Peyer's patch (tissue), 4 donors: ENCODE measurements at regions not wholly inside any gene's neighbourhood (a gene's known extent, or its start where the extent isn't known, plus 50 kb on each side); places are given as distances from the start of the nearest gene placed in this dataset.

ENCODE experiments used
- DNase-seq, 3 donors: peaks; one replicate each; pipeline ENCODE4 v3.0.0-alpha.2; 2017 to 2019
- H3K27ac ChIP-seq, 4 donors: fragments of 200-600 bp; sonication (generic); one replicate each; pipeline ENCODE4 v1.5.1; 2016 to 2019
- H3K27me3 ChIP-seq, 2 donors: fragments of 200-600 bp; sonication (generic); one replicate each; pipeline ENCODE4 v1.5.1; 2019
- H3K36me3 ChIP-seq, 3 donors: fragments of 200-600 bp; sonication (generic); one replicate each; pipeline ENCODE4 v1.5.1; 2016 to 2019
- H3K4me1 ChIP-seq, 4 donors: fragments of 200-600 bp; sonication (generic); one replicate each; pipeline ENCODE4 v1.5.1; 2016 to 2019
- H3K4me3 ChIP-seq, 4 donors: fragments of 200-600 bp; sonication (generic); 1 replicate in 3 of 4; 2 replicates in 1 of 4; pipeline ENCODE4 v1.5.1; 2016 to 2019; ENCODE audit warnings: mild to moderate bottlenecking in 1 of 4
- H3K9me3 ChIP-seq, 4 donors: fragments of 200-600 bp; sonication (generic); one replicate each; pipeline ENCODE4 v1.5.1; 2016 to 2019; ENCODE audit warnings: mild to moderate bottlenecking in 1 of 4
- CTCF ChIP-seq, 6 experiments: fragments of 450-650 bp in 4 of 6; fragments of 200-600 bp in 2 of 6; sonication (generic) in 1 of 6; IDR thresholded peaks; one replicate each; pipeline ENCODE4 v1.5.1; 2017 to 2019; ENCODE audit warnings: antibody characterized with exemption in 6 of 6, mild to moderate bottlenecking in 3 of 6, moderate library complexity in 1 of 6
- POLR2A ChIP-seq, 2 donors: fragments of 450-650 bp; IDR thresholded peaks; one replicate each; pipeline ENCODE4 v1.5.1; 2017; ENCODE audit warnings: antibody characterized with exemption in 2 of 2, mild to moderate bottlenecking in 2 of 2, moderate library complexity in 2 of 2

- no peaks in the 10 kb centered on the region for H3K36me3 ChIP-seq
- H3K4me3 ChIP-seq: no peak overlapping the region
- no peaks in the 10 kb centered on the region for H3K4me1 ChIP-seq
- DNase-seq: no peak
- no peak overlapping the region for H3K27ac ChIP-seq
- no peak for TF ChIP-seq CTCF (IDR thresholded peaks at IDR 0.05)
- no peak for TF ChIP-seq POLR2A (IDR thresholded peaks at IDR 0.05)
- H3K27me3 ChIP-seq: no peaks in the 10 kb centered on the region
- no peaks in the 10 kb centered on the region for H3K9me3 ChIP-seq
Measured at GRCh38 chrX:40960041-40960440, 125.2 kb upstream of the USP9X start.

- Histone ChIP-seq H3K9me3 (no peaks in the 10 kb centered on the region), H3K36me3 (no peaks in the 10 kb centered on the region), H3K4me3 (no peak overlapping the region), H3K27me3 (no peaks in the 10 kb centered on the region), H3K27ac (no peak overlapping the region), H3K4me1 (no peaks in the 10 kb centered on the region)
- no peak for TF ChIP-seq POLR2A (IDR thresholded peaks at IDR 0.05)
- TF ChIP-seq CTCF (IDR thresholded peaks at IDR 0.05): no peak
- no peak for DNase-seq
Measured at GRCh38 chrX:40962793-40963407, 122.3 kb upstream of the USP9X start.

GRCh38 chrX:40964008-40964407, 121.2 kb upstream of the USP9X start:
- H3K36me3 ChIP-seq: no peaks in the 10 kb centered on the region
- no peak for TF ChIP-seq POLR2A (IDR thresholded peaks at IDR 0.05)
- TF ChIP-seq CTCF (IDR thresholded peaks at IDR 0.05): no peak
- no peak overlapping the region for H3K27ac ChIP-seq
- no peak for DNase-seq
- H3K4me1 ChIP-seq: no peaks in the 10 kb centered on the region
- no peaks in the 10 kb centered on the region for H3K27me3 ChIP-seq
- H3K9me3 ChIP-seq: no peaks in the 10 kb centered on the region
- no peak overlapping the region for H3K4me3 ChIP-seq

GRCh38 chrX:40964633-40965586, 120.3 kb upstream of the USP9X start:
- Histone ChIP-seq H3K36me3 (no peaks in the 10 kb centered on the region), H3K4me1 (no peaks in the 10 kb centered on the region), H3K9me3 (no peaks in the 10 kb centered on the region), H3K27ac (no peak overlapping the region), H3K27me3 (no peaks in the 10 kb centered on the region), H3K4me3 (no peak overlapping the region)
- TF ChIP-seq POLR2A (IDR thresholded peaks at IDR 0.05) (no peak), CTCF (IDR thresholded peaks at IDR 0.05) (no peak)
- DNase-seq: no peak

GRCh38 chrX:40966213-40966820, 118.9 kb upstream of the USP9X start:
- H3K9me3 ChIP-seq: no peaks in the 10 kb centered on the region
- no peaks in the 10 kb centered on the region for H3K36me3 ChIP-seq
- no peaks in the 10 kb centered on the region for H3K27me3 ChIP-seq
- TF ChIP-seq CTCF (IDR thresholded peaks at IDR 0.05) (no peak), POLR2A (IDR thresholded peaks at IDR 0.05) (no peak)
- H3K4me1 ChIP-seq: no peaks in the 10 kb centered on the region
- no peak for DNase-seq
- no peak overlapping the region for H3K4me3 ChIP-seq
- H3K27ac ChIP-seq: no peak overlapping the region
